K562 (cell line): ENCODE measurements at regions not wholly inside any gene's neighbourhood (a gene's known extent, or its start where the extent isn't known, plus 50 kb on each side); places are given as distances from the start of the nearest gene placed in this dataset.

Experiments used
- ATAC-seq: fragments of 200-7000 bp; cut with Tn5 transposase; 3 replicates; pipeline ENCODE4 v1.9.1; 2020; ENCODE audit warnings: moderate library complexity
- BruUV-seq: library from RNA; stranded (reverse); fragments of 400-500 nt; replicated peaks from 2 replicates; lab custom pipeline; 2021; lab: Mats Ljungman, UMichigan
- CTCF ChIA-PET: fragments of 300-600 bp; formaldehyde crosslinking; extraction: SDS; loops from one replicate; lab custom pipeline; 2021; ENCODE audit warnings: low intra/inter-chr PET ratio; lab: Yijun Ruan, JAX
- POLR2A ChIA-PET: fragments of 300-600, 350-650 bp; sonication (Branson Sonifier 250); formaldehyde crosslinking; extraction: SDS; loops from one replicate; lab custom pipeline; 2021; ENCODE audit warnings: antibody characterized with exemption, inconsistent platforms; lab: Yijun Ruan, JAX
- DNase-seq, 4 experiments: peaks; one replicate each; pipeline versions ENCODE4 v3.0.0 to v3.0.0-alpha.2; 2011 to 2018; ENCODE audit warnings: low spot score in 3 of 4, mixed read lengths in 3 of 4; ENCODE audit errors: extremely low read depth in 1 of 4
- FAIRE-seq: peaks from 2 replicates; lab custom pipeline; 2011; peaks lifted over from hg19 to GRCh38; lab: Jason Lieb, UNC
- H2AFZ ChIP-seq: 2 replicates; pipeline ENCODE4 v1.6.0; 2011; ENCODE audit warnings: low read depth, low read length, control low read depth, inconsistent platforms
- H3K27ac ChIP-seq: fragments of 200-600 bp; 3 replicates; pipeline ENCODE4 v1.8.0; 2011; ENCODE audit warnings: low read depth, mild to moderate bottlenecking, control low read depth, inconsistent platforms, low read length, moderate library complexity, mixed read lengths; ENCODE audit errors: extremely low read depth
- H3K27me3 ChIP-seq, 2 experiments: fragments of 300-600 bp in 1 of 2; 2 replicates in 1 of 2; 3 replicates in 1 of 2; pipeline versions ENCODE4 v1.6.0 to v1.8.0; 2011; ENCODE audit warnings: inconsistent platforms in 2 of 2, low read length in 2 of 2, mild to moderate bottlenecking in 1 of 2, mixed read lengths in 1 of 2, moderate library complexity in 1 of 2; ENCODE audit not compliant: control insufficient read depth in 2 of 2, insufficient read depth in 2 of 2
- H3K36me3 ChIP-seq: fragments of 300-600 bp; 3 replicates; pipeline ENCODE4 v1.8.0; 2011; ENCODE audit warnings: mild to moderate bottlenecking, low read length, inconsistent platforms; ENCODE audit not compliant: control insufficient read depth, insufficient read depth
- H3K4me1 ChIP-seq, 2 experiments: fragments of 200-600 bp in 1 of 2; replicated peaks in 1 of 2; 2 replicates in 1 of 2; 3 replicates in 1 of 2; pipeline versions ENCODE4 v1.5.1 to v1.8.0; 2011; ENCODE audit warnings: inconsistent platforms in 2 of 2, low read length in 2 of 2, mild to moderate bottlenecking in 1 of 2, mixed read lengths in 1 of 2, moderate library complexity in 1 of 2; ENCODE audit not compliant: control insufficient read depth in 2 of 2, insufficient read depth in 2 of 2
- H3K4me2 ChIP-seq: 2 replicates; pipeline ENCODE4 v1.6.1; 2011; ENCODE audit warnings: low read length, control low read depth, inconsistent platforms, mixed read lengths; ENCODE audit not compliant: insufficient read depth
- H3K4me3 ChIP-seq: fragments of 200-600 bp; sonication (generic), shearing (Covaris generic); 2 replicates; pipeline ENCODE4 v1.5.1; 2016; ENCODE audit warnings: control low read depth, inconsistent platforms
- H3K79me2 ChIP-seq: fragments of 200-600 bp; 3 replicates; pipeline ENCODE4 v1.8.0; 2011; ENCODE audit warnings: low read length, inconsistent platforms; ENCODE audit not compliant: control insufficient read depth, insufficient read depth
- H3K9ac ChIP-seq, 2 experiments: 2 replicates each; pipeline versions ENCODE4 v1.6.0 to v1.6.1; 2011; ENCODE audit warnings: low read depth in 2 of 2, low read length in 2 of 2, control low read depth in 1 of 2, inconsistent platforms in 1 of 2, mild to moderate bottlenecking in 1 of 2, mixed read lengths in 1 of 2; ENCODE audit not compliant: insufficient read depth in 1 of 2
- H3K9me1 ChIP-seq: one replicate; pipeline ENCODE4 v1.6.0; 2011; ENCODE audit warnings: inconsistent platforms, mild to moderate bottlenecking, low read length, moderate library complexity; ENCODE audit not compliant: control insufficient read depth, insufficient read depth
- H3K9me3 ChIP-seq: replicated peaks from 2 replicates; pipeline ENCODE4 v1.5.1; 2011; ENCODE audit warnings: low read depth, low read length, inconsistent platforms; ENCODE audit not compliant: control insufficient read depth, insufficient read depth
- H4K20me1 ChIP-seq: replicated peaks from 2 replicates; pipeline ENCODE4 v1.6.1; 2011; ENCODE audit warnings: low read length, inconsistent platforms, mixed read lengths; ENCODE audit not compliant: control insufficient read depth, insufficient read depth
- BDP1 ChIP-seq: IDR thresholded peaks from 3 replicates; pipeline ENCODE4 v1.6.1; 2011; ENCODE audit not compliant: insufficient read length, insufficient read depth
- BRF1 ChIP-seq: IDR thresholded peaks from 3 replicates; pipeline ENCODE4 v1.6.1; 2011; ENCODE audit warnings: borderline replicate concordance, mild to moderate bottlenecking; ENCODE audit not compliant: insufficient read length; ENCODE audit errors: extremely low read depth
- CSDE1 ChIP-seq, 2 experiments: fragments of 450-650 bp; IDR thresholded peaks; 2 replicates each; pipeline ENCODE4 v1.6.1; 2016; ENCODE audit warnings: mild to moderate bottlenecking in 1 of 2
- FOXP4 ChIP-seq: sonication (generic); formaldehyde crosslinking; IDR thresholded peaks from 2 replicates; pipeline ENCODE4 v1.8.0; 2022; ENCODE audit warnings: mild to moderate bottlenecking, missing genetic modification reagents, borderline replicate concordance
- GTF3C2 ChIP-seq: IDR thresholded peaks from 3 replicates; pipeline ENCODE4 v1.6.1; 2011; ENCODE audit warnings: borderline replicate concordance, mild to moderate bottlenecking, moderate library complexity; ENCODE audit not compliant: insufficient read length; ENCODE audit errors: extremely low read depth
- JUN ChIP-seq, 2 experiments: sonication (generic) in 1 of 2; formaldehyde crosslinking in 1 of 2; IDR thresholded peaks; 2 replicates each; pipeline versions ENCODE4 v1.6.1 to v1.8.0; 2012 to 2022; ENCODE audit warnings: borderline replicate concordance in 2 of 2, mild to moderate bottlenecking in 2 of 2, improper control_type of control experiment in 1 of 2, low read depth in 1 of 2, low read length in 1 of 2, missing genetic modification reagents in 1 of 2
- NFXL1 ChIP-seq: fragments of 450-650 bp; formaldehyde crosslinking; IDR thresholded peaks from 2 replicates; pipeline ENCODE4 v1.4.0; 2021; ENCODE audit warnings: mild to moderate bottlenecking
- TFAP4 ChIP-seq: sonication (generic); formaldehyde crosslinking; IDR thresholded peaks from 2 replicates; pipeline ENCODE4 v1.8.0; 2022; ENCODE audit warnings: missing genetic modification reagents, mild to moderate bottlenecking, moderate library complexity, borderline replicate concordance
- TGIF2 ChIP-seq: sonication (generic); formaldehyde crosslinking; IDR thresholded peaks from 2 replicates; pipeline ENCODE4 v1.8.1; 2022; ENCODE audit warnings: mild to moderate bottlenecking, missing genetic modification reagents, moderate library complexity
- VEZF1 ChIP-seq: fragments of 200-800 bp; sonication (Bioruptor generic); IDR thresholded peaks from 2 replicates; pipeline ENCODE4 v1.6.1; 2017; ENCODE audit warnings: missing genetic modification characterization, missing compliant biosample characterization
- in situ Hi-C: fragments of 300-500 bp; cut with MboI; formaldehyde crosslinking; loops from 4 replicates; pipeline ENCODE4 v1.15.0; 2018; ENCODE audit warnings: inconsistent platforms, mixed read lengths
- intact Hi-C: fragments of 100-400 bp; cut with micrococcal nuclease; formaldehyde crosslinking; loops from 2 replicates; pipeline ENCODE4 v1.14.2; 2022

- TF ChIP-seq BRF1, result no peak
These were observed 201.7 kb upstream of the SP8 start (continued) for GRCh38 chr7:20988340-20988739.

GRCh38 chr7:20991544-20991943 is 204.9 kb upstream of the SP8 start:
- no TSS peak for BruUV-seq
- Histone ChIP-seq H3K9ac (no peak overlapping the region), H3K27ac (no peak overlapping the region), H3K36me3 (no peaks in the 10 kb centered on the region), H3K9me3 (no peaks in the 10 kb centered on the region), H4K20me1 (no peaks in the 10 kb centered on the region), H3K9me1 (no peaks in the 10 kb centered on the region), H3K79me2 (no peaks in the 10 kb centered on the region), H3K4me3 (no peak overlapping the region), H3K4me2 (no peak overlapping the region), H2AFZ (no peak overlapping the region), H3K4me1 (no peaks in the 10 kb centered on the region), H3K27me3 (no peaks in the 10 kb centered on the region)
- FAIRE-seq (no peak), ATAC-seq (no peak), DNase-seq (no peak)
- CTCF ChIA-PET, result no interaction called here
- POLR2A ChIA-PET, result interaction anchor here (0.6 kb wide), 1 partner anchor 17 kb away, joined by 3 read pairs; no protein-coding TSS in a partner anchor
- intact Hi-C loops (no loop called here), in situ Hi-C loops (no loop called here)
- no peak for TF ChIP-seq JUN (IDR thresholded peaks at IDR 0.05; ENCODE audit: borderline replicate concordance, low read depth, low read length)
- no peak for TF ChIP-seq JUN (CRISPR knock-in tag; IDR thresholded peaks at IDR 0.05; ENCODE audit: borderline replicate concordance)
- no peak for TF ChIP-seq NFXL1
- TF ChIP-seq TFAP4 (CRISPR knock-in tag), result no peak
- TF ChIP-seq GTF3C2, result no peak
- TF ChIP-seq BDP1, result no peak
- TF ChIP-seq TGIF2 (CRISPR knock-in tag), result no peak
- no peak for TF ChIP-seq FOXP4
- TF ChIP-seq VEZF1 (CRISPR knock-in tag), result no peak
- TF ChIP-seq CSDE1 (IDR thresholded peaks at IDR 0.05), result no peak
